ENCODE measurements at regions not wholly inside any gene's neighbourhood (a gene's known extent, or its start where the extent isn't known, plus 50 kb on each side); places are given as distances from the start of the nearest gene placed in this dataset.

DNA sequence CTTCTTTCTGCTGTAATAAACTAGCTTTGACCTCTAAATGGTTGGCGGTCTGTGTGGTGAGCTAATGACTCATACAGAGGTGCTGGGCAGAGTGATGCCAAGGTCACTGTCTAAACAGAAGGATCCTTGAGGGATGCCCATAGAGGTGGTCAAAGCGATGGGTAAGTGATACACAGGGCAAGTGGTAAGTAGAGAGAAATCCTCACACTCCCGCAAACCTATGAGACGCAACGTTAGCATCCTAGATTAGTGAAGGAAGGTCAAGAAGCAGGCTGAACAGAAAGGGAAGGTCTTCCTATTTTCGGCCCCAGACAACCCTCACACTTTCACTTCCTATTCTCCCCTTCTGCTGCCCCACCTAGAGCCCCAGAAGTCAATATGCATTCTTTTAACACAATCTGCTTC is 65.6 kb upstream of the SESN3 start:
- no peak for DNase-seq (ENCODE audit: low read depth, low spot score)
- BruUV-seq (replicated peaks): no TSS peak
- POLR2A ChIA-PET: no interaction called here
- Histone ChIP-seq H3K36me3 (ENCODE audit: control insufficient read depth, insufficient read depth, low read length) (no peaks in the 10 kb centered on the region), H3K9me3 (ENCODE audit: control insufficient read depth, insufficient read depth, low read depth, low read length) (no peaks in the 10 kb centered on the region), H3K27me3 (ENCODE audit: control insufficient read depth, insufficient read depth, low read length) (peaks cover 12% of the 10 kb centered on the region), H3K4me1 (ENCODE audit: control insufficient read depth, insufficient read depth, low read length) (no peaks in the 10 kb centered on the region), H3K4me3 (ENCODE audit: low read depth in 2 of 2, low read length in 2 of 2) (no peak overlapping the region), H3K27ac (ENCODE audit: low read length) (no peak overlapping the region)
- TF ChIP-seq REST (IDR thresholded peaks at IDR 0.05; ENCODE audit: insufficient read depth in 1 of 2, low read depth in 2 of 2, low read length in 1 of 2) (no peak), POLR2AphosphoS5 (IDR thresholded peaks at IDR 0.05; ENCODE audit: low read depth, low read length) (no peak), SIN3A (IDR thresholded peaks at IDR 0.05; ENCODE audit: borderline replicate concordance, insufficient read depth, low read depth, low read length) (no peak), TCF7L2 (IDR thresholded peaks at IDR 0.05; ENCODE audit: low read depth, low read length) (no peak)
- TF ChIP-seq, protein P1, sequence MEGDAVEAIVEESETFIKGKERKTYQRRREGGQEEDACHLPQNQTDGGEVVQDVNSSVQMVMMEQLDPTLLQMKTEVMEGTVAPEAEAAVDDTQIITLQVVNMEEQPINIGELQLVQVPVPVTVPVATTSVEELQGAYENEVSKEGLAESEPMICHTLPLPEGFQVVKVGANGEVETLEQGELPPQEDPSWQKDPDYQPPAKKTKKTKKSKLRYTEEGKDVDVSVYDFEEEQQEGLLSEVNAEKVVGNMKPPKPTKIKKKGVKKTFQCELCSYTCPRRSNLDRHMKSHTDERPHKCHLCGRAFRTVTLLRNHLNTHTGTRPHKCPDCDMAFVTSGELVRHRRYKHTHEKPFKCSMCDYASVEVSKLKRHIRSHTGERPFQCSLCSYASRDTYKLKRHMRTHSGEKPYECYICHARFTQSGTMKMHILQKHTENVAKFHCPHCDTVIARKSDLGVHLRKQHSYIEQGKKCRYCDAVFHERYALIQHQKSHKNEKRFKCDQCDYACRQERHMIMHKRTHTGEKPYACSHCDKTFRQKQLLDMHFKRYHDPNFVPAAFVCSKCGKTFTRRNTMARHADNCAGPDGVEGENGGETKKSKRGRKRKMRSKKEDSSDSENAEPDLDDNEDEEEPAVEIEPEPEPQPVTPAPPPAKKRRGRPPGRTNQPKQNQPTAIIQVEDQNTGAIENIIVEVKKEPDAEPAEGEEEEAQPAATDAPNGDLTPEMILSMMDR (IDR thresholded peaks at IDR 0.05): no peak
- no peak for ATAC-seq
- in situ Hi-C loops (cut with HindIII; ENCODE audit: low pct_unique_long_range_greater_than_20kb, low sequenced_read_pairs): no loop called here
- CTCF ChIA-PET: no interaction called here
- intact Hi-C loops (cut with micrococcal nuclease; ENCODE audit: unreplicated experiment): no loop called here

GRCh38 chr11:95296165-95296564 is 65.2 kb upstream of the SESN3 start:
- Histone ChIP-seq H3K36me3 (ENCODE audit: control insufficient read depth, insufficient read depth, low read length) (no peaks in the 10 kb centered on the region), H3K9me3 (ENCODE audit: control insufficient read depth, insufficient read depth, low read depth, low read length) (no peaks in the 10 kb centered on the region), H3K27ac (ENCODE audit: low read length) (no peak overlapping the region), H3K4me1 (ENCODE audit: control insufficient read depth, insufficient read depth, low read length) (no peaks in the 10 kb centered on the region), H3K27me3 (ENCODE audit: control insufficient read depth, insufficient read depth, low read length) (peaks cover 15% of the 10 kb centered on the region), H3K4me3 (ENCODE audit: low read depth in 2 of 2, low read length in 2 of 2) (no peak overlapping the region)
- DNase-seq (ENCODE audit: low read depth, low spot score) (no peak), ATAC-seq (no peak)
- ChIA-PET CTCF (no interaction called here), POLR2A (no interaction called here)
- TF ChIP-seq POLR2AphosphoS5 (IDR thresholded peaks at IDR 0.05; ENCODE audit: low read depth, low read length): no peak
- TF ChIP-seq REST (IDR thresholded peaks at IDR 0.05; ENCODE audit: insufficient read depth in 1 of 2, low read depth in 2 of 2, low read length in 1 of 2): no peak
- TF ChIP-seq, protein P1 (IDR thresholded peaks at IDR 0.05): no peak
- TF ChIP-seq SIN3A (IDR thresholded peaks at IDR 0.05; ENCODE audit: borderline replicate concordance, insufficient read depth, low read depth, low read length): no peak
- no peak for TF ChIP-seq TCF7L2 (IDR thresholded peaks at IDR 0.05; ENCODE audit: low read depth, low read length)
- in situ Hi-C loops (cut with HindIII; ENCODE audit: low pct_unique_long_range_greater_than_20kb, low sequenced_read_pairs): no loop called here
- BruUV-seq (replicated peaks): no TSS peak
- intact Hi-C loops (cut with micrococcal nuclease; ENCODE audit: unreplicated experiment): no loop called here

All from Panc1 (cell line).